SK-N-DZ (cell line): ENCODE measurements at regions not wholly inside any gene's neighbourhood (a gene's known extent, or its start where the extent isn't known, plus 50 kb on each side); places are given as distances from the start of the nearest gene placed in this dataset.

ENCODE experiments used
- DNase-seq: peaks from one replicate; pipeline ENCODE4 v3.0.0-alpha.2; 2015; ENCODE audit warnings: low spot score
- small RNA-seq, 2 experiments: library from RNA; depleted of rRNA; stranded (forward); fragments of <200 nt; gene quantifications; one replicate each; pipeline ENCODE3, GENCODE V24; 2014

- DNase-seq, result no peak
These were observed 750.7 kb downstream of the SORCS3 start for GRCh38 chr10:105391670-105392351.

GRCh38 chr10:105387971-105388370 is 746.9 kb downstream of the SORCS3 start:
- DNase-seq, result no peak

- no peak for DNase-seq
These were observed 742.9 kb downstream of the SORCS3 start for GRCh38 chr10:105383978-105384377.

- no peak for DNase-seq
These were observed 729.6 kb downstream of the SORCS3 start for GRCh38 chr10:105370692-105371091.

- no peak for DNase-seq
These were observed 718.6 kb downstream of the SORCS3 start for GRCh38 chr10:105359708-105360107.

- no peak for DNase-seq
These were observed 717.8 kb downstream of the SORCS3 start for GRCh38 chr10:105358911-105359310.

GRCh38 chr10:105356626-105357025 is 715.5 kb downstream of the SORCS3 start:
- DNase-seq, result no peak

GRCh38 chr10:105354010-105354409 is 712.9 kb downstream of the SORCS3 start:
- DNase-seq, result no peak

- DNase-seq, result no peak
These were observed 711.7 kb downstream of the SORCS3 start for GRCh38 chr10:105352827-105353226.

GRCh38 chr10:105352281-105352680 is 711.2 kb downstream of the SORCS3 start:
- no peak for DNase-seq

GRCh38 chr10:105351187-105351586 is 710.1 kb downstream of the SORCS3 start:
- DNase-seq, result no peak

- no peak for DNase-seq
These were observed 706.4 kb downstream of the SORCS3 start for GRCh38 chr10:105347487-105347886.

- no peak for DNase-seq
These were observed 701.5 kb downstream of the SORCS3 start for GRCh38 chr10:105342606-105343005.

- DNase-seq, result no peak
These were observed 698.6 kb downstream of the SORCS3 start for GRCh38 chr10:105339669-105340068.

GRCh38 chr10:105328503-105329133 is 687.5 kb downstream of the SORCS3 start:
- DNase-seq, result no peak

Small RNA genes lying in the stretch of these regions (small RNA-seq; reads per million reads assigned to genes)
- 0 reads per million in 2 experiments for gene RNU6-463P
